NCI-H1436 (cell line): ENCODE measurements at regions not wholly inside any gene's neighbourhood (a gene's known extent, or its start where the extent isn't known, plus 50 kb on each side); places are given as distances from the start of the nearest gene placed in this dataset.
A peak's percentile ranks its signal among the peaks of the same experiment; 100 is the strongest.
"Not testable (repeated sequence)": the region's sequence is repeated elsewhere in the genome, so short reads cannot be mapped to it uniquely, and the experiment has no call there.

Experiments used
- DNase-seq: peaks from one replicate; lab custom pipeline; 2025; lab: John Stamatoyannopoulos, UW

DNA sequence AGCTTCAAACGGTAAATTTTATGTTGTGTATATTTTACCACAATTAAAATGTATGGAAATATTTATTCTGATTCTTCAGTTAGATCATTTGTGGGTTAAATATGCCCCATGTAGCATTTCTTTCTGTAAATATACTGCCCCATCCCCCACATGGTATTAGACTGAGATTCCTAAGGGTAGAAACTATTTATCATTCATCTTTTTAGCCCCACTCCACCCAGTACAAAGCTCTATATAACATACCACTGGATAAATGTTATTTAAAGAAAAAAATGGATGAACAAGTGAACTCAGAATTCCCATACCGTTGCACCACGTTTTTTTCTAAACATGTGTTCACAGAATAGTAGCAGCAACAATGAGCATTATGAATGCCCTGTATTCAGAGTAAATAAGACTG is 234.0 kb upstream of the IRF2BP2 start:
- no peak for DNase-seq

GRCh38 chr1:234842726-234843641 is 233.0 kb upstream of the IRF2BP2 start:
- DNase-seq: peak; percentile 37

DNA sequence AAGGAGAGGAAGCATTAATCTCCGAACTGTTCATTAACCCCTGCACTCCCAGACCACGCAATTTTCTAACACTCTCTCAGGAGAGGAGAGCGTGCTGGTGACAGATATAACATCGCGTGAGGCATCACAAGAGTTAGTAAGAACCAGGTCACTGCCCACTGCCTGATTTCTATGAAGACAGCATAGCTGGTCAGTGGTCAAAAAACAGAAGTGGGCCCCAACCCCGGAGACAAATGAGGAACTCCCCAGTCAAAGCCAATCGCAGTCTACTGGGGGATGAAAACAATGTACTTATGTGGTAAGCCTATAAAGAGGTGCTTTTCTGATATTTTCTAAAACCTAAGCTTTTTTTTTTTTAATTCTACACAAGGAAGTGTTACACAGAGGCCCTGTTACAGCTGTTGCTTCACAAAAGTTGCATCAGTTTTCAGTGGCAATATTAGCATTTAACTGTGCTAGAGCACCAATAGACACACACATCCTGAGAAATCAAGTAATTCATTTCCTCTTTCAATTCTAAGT is 231.8 kb upstream of the IRF2BP2 start:
- DNase-seq: no peak

GRCh38 chr1:234841281-234841680 is 231.3 kb upstream of the IRF2BP2 start:
- DNase-seq: no peak

- DNase-seq: no peak
These were observed 230.9 kb upstream of the IRF2BP2 start for GRCh38 chr1:234840843-234841242.

DNA sequence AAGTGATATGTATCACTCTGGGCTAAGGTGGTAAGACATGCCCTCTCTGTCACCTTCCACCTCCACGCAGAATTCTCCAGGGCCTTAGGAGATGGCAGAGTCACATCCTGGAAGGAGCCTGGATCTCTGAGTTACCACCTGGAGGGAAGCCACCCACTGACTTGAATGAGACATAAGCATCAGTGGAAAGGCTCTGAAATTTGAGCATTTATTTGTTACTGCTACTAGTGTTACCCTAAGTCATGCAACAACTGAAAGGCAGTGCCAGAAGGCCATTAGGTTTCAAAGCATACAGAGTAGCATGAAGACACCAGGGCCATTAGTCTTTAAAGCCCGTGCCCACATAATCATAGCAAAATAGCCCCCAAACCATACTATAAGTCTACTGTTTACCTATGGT is 230.3 kb upstream of the IRF2BP2 start:
- no peak for DNase-seq

GRCh38 chr1:234839663-234840062 is 229.7 kb upstream of the IRF2BP2 start:
- no peak for DNase-seq

DNA sequence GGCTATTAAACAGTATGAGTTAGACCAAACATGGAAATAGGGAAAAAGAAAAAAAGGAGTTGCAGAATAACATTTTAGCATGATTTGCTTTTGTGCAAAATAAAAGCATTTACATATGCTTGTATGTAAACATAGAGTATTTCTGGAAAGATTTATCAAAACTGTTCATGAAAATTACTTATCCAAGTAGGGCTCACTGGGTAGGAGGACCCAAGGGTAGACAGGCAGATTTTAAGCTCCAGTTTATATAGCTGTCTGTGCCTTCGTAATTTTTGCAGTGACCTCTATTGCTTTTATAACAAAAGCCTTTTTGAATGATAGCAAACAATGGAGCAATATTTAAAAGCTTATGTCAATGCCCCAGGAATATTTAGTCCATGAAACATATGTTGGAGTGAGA is 228.8 kb upstream of the IRF2BP2 start:
- DNase-seq: no peak

GRCh38 chr1:234838182-234838581 is 228.2 kb upstream of the IRF2BP2 start:
- DNase-seq: no peak

DNA sequence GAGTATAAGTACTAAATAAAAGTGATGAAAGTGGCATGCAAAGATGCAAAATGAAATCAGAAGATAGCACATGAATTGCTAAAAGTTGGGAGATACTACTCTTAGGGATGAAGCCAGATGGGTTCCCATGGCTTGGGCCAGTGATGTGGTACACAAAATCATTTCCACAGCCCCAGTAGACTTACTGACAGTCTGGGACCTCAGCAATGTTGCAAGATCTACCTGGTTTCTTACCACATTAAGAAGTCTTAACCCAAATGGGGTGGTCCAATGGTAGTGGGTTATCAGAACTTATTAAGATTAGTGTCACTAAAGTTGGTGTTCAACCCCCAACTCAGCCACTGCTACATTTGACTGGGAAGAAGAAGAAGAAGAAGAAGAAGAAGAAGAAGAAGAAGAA is 227.7 kb upstream of the IRF2BP2 start:
- no peak for DNase-seq

DNA sequence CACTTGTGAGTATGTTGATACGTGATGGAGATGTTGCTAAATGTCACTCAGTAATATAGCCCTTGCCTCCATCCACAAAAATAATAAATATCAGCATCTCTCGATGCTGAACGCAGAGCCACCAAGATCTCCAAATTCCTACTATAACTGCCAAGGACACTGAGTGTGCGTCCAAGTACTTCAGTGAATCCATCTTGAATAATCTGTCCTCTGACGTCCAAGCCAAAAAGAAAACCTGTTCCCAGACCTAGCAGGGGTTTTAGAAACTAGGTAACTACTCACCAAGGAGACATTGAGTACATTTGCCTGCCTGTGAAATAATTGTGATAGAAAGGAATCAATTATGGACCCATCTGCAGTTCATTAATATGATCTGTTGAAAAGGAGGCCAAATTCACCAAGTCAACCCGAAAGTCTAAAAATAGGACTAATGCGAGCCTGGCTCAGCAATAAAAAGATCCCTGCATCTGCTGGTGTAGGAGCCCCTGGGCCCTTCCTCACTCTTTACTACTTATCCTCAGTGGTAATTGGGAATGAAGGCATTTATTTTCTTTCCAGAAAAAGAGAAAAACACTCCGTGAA is 226.9 kb upstream of the IRF2BP2 start:
- no peak for DNase-seq

DNA sequence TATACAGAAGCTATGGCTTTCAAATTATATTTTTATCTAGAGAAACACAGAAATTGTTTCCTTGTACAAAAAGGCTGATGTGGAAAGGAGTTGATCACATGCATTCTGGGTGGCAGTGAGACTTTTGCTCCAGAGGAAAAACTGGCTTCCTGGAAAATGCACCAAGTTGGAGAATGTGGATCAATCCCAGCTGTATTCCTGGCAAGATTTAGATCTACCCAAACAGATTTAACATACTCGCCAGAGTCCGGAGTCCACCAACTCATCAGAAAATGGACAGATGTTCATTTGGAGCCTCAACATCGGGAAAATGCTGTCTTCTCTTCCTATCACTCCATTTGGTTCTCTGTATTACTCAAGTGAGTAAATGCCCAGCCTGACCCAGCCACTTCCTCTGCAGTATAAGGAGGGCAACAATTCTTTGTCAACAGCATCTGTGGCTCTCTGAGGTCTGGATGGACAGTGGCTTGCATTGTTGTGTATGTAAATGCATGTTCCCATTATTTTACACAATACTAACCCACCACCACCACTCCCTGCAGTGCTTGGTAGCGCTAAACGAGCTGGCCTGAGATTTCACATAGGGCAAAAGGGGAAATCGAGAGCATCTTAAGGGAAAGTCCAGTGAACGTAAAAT is 226.2 kb upstream of the IRF2BP2 start:
- DNase-seq: no peak

DNA sequence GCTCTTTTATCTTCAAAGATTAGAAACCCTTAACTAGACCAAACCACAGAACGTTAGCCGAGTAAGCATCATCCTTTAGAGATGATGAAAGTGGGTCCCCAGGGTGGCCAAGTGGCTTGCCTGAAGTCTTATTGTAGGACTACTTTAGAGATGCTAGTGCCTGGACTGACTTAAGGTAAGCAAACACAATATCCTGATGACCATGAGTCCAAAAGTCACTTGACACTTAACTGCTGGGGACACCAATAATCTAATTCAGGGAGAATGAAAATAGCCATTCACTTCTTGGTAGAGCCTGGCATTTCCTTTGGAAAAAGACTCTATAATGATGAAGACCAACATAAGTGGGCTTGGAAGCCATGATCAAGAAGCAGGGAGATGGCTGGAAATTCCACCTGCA is 225.3 kb upstream of the IRF2BP2 start:
- no peak for DNase-seq

DNA sequence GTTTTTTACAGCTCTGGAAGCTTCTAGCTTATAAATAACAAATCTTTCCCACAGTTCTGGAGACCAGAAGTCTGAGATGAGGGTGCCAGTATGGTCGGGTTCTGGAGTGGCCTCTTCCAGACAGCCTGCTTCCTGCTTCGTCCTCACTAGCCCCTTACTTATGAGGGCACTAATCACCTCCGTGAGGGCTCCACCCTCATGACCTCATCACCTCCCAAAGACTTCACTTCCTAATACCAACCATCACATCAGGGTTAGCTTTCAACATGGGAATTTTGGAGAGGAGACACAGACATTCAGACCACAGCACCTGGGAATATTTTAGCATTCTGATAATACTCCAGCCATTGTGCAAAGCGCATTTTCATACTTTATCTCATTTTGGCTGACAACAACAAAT is 223.7 kb upstream of the IRF2BP2 start:
- no peak for DNase-seq

DNA sequence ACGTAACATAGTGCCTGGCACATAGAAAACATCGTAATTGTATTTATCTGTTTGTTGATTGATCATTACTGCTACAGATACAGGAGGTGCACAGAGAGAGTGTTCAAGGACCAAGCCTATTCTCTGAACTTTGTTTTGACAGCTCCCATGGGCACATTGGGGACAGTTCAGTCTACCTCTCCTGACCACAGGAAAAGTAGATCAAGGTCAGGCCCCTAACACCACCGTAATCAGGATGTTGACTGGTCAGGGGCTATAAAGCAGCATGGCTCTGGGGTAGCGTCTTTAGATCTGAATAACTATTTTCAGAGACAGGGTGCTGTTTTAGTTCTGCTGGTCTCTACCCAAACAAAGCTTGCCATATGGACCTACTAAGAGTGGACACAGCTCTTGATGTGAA is 223.1 kb upstream of the IRF2BP2 start:
- no peak for DNase-seq

- DNase-seq: no peak
These were observed 217.7 kb upstream of the IRF2BP2 start for GRCh38 chr1:234827656-234828055.

GRCh38 chr1:234827181-234827580 is 217.2 kb upstream of the IRF2BP2 start:
- no peak for DNase-seq

DNA sequence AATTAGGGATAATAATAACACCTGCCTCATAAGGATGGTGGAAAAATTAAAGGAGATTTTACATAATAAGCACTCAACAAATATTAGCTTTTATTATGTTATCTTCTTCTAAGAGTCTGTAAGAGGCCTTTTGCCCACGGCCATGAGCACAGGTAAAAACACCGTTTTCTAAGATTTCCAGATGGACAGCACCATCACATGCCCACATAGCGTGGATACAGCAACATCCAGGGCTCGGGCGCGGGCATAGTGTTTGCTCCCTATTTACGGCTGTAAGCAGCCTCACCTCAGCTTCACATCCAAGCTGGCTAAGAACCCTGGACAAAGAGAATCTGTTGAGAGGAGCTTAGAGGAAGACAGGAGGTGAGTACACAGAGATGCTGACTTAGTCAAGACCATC is 216.4 kb upstream of the IRF2BP2 start:
- no peak for DNase-seq

GRCh38 chr1:234825498-234826165 is 215.7 kb upstream of the IRF2BP2 start:
- DNase-seq: no peak

- DNase-seq: not testable (repeated sequence)
These were observed 214.9 kb upstream of the IRF2BP2 start for GRCh38 chr1:234824836-234825235.

DNA sequence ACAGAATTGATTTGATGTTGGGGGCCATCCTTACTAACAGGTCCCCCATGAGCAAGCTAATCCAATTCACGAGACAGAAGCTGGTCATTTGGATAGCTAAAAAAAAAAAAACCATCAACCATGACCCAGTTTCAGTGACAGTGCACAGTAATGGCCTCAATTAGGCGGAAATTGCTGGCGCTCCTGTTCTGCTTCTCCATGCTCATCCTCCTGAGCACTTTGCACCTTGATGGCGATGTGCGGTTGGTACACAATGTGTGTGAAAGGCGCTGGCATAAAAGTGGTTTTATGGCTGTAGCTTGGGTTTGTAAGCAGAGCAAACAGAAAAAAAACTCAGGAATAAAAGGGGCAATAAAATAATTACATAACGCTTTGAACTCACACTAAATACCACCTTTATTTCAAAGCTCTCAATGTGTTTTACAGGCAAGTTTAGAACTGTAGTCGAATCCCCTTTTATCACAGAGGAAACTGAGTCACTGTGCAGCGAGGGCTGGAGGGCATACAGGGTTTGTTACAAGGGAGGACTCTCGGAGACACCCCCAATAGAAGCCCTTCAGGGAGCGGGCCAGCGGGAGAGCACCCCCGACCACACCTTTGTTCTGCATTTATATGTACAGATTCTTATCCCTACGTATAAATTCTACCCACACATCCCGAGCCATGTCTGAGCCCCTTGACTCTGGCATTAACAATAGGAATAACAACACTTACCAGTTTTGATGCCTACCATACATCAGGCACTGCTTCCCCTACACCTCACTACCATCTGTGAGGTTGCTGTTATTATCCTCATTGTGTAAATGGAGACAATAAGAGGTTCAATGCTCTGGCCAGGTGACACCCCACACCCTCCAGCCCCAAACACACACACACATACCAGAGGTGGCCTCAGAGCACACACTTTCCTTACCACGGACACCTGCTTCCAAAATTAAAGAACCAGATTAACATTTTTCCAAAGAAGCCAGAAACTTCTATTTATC is 213.5 kb upstream of the IRF2BP2 start:
- DNase-seq: peak; percentile 51
